NCI-H526 treated with DMSO at 0.1 percent for 48 hours (cell line): ENCODE measurements at regions not wholly inside any gene's neighbourhood (a gene's known extent, or its start where the extent isn't known, plus 50 kb on each side); places are given as distances from the start of the nearest gene placed in this dataset.

Experiments used
- DNase-seq: peaks from one replicate; lab custom pipeline; 2025; lab: John Stamatoyannopoulos, UW

DNA sequence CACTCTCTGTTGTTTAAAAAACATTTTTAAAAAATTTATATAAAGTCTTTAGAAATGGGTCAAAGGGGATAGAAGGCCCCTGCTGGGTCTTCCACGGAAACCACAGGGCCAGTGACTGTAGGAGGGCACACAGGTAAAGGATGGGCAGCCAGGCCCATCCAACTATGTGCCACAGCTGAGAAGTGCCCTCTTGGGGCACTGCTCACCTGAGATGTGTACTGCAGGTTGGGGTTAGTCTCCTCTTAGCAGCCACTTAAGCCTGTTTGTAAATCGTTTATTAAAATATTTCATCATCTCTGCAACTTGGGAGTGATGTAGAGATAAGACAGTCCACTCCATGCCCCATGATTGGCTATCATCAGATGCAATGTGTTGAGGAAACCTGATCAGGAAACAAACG, 222.4 kb downstream of the DIRAS2 start:
- no peak for DNase-seq

DNA sequence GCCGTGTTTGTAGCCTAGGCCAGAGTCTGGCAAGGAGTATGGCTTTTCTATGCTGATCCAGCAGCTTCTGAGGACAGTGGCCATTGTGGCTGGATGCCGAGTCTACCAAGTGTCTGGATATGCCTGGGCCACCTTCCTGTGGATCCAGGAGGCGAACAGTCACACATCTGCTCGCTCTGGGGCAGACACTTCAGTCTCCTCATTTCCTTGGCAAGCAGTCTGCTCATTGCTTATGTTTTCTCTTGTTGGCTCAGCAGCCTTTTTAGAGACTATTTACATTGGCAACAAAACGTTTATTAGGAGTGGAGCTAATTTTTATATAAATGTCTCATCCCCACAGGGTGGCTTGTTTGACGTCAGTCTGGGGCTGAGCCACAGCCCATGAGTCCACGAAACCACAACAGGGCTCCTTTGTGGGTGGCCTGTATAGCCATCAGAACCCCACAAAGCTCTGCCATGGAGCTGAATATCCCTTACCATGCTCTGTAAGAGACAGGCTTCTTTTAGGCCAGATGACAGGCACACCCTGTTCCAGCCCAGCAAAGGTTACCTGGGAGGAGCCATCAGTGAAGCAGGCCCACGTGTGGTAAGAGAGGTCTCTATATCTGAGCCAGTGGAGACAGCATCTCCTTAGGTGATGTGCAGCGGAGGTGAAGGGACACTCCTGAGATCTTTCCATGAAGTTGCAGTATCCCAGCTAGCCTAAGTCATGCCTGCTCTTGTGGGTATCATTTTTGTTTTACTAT, 221.7 kb downstream of the DIRAS2 start:
- DNase-seq, result no peak

DNA sequence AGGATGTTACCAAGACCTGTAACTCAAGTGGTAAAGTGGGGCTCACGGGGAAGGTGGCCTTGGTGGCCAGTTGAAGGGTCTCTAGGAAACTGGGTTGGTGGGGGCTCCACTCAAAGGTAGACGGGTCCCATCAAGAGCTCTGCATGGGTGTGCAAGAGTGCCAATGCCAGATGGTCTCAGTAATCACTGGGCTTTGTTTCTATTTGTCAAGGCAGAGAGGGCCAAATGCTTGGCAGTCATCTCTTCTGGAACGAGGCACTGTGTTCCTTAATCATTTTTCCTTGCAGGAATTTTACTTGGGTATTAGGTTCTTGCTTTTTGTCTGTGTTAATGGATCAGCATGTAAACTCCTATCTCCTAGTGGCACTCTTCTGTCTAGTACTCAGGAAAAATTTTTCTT, 220.8 kb downstream of the DIRAS2 start:
- DNase-seq, result no peak

DNA sequence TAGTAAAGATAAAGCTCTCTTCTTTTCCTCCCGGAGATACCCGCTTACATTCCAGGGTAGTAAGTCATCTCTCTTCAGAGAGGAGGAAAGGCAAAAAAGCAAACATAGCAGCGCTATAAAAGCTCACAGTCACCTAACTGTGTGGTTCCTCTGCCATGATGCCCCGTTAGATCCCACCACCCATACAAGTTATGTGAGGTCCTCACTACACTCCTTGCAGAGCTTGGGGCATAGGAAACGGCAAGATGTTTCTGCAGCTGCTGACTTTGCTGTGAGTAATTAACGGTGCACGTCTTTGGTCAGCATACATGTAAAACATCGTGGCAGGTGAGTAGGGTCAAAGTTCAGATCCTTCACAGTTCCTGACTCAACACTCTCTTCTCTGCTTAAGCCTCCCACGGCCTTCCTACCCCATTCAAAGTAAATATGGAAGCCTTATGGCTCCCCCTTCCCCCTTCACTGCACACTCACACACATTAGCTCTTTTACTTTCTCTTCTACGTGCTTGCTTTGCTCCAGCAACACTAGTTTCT, 218.9 kb downstream of the DIRAS2 start:
- no peak for DNase-seq

DNA sequence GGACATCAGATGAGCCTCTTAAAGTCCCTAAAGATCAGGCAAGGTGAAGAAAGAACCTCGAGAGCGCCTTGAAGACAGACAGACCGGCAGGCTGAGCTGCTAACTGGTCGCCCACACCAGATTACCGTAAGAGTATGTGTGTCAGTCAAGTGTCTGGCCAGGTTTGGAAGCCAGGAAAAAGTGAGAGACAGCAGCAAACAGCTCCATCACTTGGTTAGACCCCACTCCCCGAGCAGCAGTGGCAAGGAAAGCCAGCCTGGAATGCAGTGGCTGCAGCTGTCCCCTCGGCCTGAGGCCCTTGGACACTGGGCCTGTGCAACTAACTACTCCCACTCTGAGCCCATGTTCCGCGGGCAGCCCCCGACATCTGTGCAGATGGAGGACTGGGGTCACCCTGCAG, 214.1 kb downstream of the DIRAS2 start:
- no peak for DNase-seq

DNA sequence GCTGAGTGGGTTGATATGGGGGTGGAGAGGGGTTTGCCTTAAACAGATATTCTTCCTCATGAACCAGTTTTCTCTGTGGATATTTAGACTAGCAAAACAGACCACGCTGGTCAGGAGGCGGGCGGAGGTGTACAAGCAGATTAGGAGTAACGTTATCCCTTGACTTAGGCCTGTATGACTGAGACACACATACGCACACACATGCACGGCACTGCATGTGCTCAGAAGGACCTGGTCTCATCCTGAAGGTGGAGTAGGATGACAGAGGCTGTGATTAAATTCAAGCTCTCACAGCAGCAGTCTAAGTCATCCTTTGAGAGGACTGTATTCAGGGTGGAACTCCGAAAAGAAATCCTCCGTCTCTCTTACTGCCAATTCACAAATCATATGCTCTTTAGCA, 209.7 kb downstream of the DIRAS2 start:
- no peak for DNase-seq

DNA sequence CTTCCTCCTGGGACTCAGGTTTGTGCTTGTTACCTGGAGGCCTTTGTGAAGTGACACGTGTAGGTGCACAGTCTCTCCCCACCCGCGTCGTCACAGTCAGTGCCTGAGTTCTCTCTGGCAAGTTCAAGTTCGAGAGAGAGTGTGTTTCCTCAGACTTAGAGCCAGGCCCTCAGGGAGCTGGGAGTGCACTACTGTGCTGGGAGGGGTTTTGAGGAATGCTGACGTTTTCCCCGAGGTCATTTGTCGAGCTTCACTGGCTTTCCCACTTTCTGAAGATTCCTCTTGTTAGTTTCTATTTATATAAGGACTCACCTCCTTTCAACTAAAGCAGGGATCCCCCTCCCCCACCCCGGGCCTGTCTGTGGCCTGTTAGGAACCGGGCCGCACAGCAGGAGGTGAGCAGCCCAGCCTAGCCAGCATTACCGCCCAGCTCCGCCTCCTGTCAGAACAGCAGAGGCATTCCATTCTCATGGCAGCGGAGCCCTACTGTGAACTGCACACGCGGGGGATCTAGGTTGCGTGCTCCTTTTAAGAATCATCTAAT, 209.2 kb downstream of the DIRAS2 start:
- DNase-seq, result no peak

DNA sequence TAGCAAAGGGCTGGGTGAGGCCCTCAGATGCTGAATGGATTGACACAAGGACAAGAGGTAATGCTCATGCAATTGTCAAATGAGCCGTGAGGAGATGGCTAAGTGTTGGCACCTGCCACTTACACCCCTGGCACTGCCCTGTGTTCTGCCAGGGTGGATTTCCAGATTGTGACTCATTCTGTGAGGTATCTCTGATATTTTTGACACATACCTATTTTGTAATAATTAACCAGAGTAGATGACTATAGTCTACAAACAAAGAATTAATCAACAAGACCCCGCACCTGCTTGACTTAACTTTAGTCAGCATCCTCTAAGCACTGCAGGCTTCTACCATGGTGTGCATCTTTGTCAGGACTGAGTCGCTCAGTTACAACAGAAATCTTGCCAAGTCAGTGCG, 200.8 kb downstream of the DIRAS2 start:
- no peak for DNase-seq

DNA sequence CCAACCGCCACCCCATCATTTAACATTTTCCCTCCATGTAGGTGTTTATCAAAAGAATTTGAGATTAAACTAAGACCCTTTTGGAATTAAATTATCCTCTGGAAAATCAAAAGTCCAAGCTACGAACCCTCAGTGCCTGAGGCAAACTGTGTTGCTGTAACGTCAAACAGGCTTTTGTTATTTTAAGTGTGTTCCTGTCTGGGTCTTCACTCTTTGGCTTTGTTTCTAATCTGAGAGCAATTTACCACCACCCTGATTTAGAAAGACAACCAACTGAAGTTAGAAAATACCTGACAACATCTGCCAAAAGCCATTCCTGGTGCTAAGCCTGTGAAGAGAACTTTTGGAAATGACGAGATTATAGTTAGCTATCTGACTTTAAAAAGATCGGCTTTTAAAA, 199.9 kb downstream of the DIRAS2 start:
- DNase-seq, result no peak

DNA sequence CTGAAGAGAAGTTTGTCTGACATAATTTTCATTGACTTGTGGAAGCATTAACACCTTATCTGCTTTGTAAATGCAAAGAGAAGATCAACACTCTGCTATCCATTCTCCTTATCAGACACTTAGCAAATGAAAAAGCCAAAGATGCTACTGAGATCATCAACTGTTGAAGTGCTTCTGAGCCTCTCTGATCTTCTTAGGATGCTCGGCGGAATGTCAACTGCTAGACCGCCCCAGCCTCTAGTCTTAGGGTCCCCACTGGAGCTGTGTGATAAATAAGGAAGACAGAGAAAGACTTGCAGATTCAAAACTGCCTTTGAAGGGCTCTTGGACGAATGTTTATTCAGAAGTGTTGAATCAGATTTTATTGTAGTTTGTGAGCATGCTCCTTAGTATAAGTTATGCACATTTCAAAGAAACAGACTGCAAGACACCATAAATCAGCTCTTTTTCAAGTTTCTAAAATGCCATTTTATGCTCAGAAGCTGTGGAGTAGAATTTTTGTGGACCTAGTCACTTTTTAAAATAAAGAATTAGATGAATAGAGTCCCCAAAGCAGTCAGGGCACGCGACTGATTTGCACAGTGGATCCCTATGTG, 197.9 kb downstream of the DIRAS2 start:
- DNase-seq, result no peak

DNA sequence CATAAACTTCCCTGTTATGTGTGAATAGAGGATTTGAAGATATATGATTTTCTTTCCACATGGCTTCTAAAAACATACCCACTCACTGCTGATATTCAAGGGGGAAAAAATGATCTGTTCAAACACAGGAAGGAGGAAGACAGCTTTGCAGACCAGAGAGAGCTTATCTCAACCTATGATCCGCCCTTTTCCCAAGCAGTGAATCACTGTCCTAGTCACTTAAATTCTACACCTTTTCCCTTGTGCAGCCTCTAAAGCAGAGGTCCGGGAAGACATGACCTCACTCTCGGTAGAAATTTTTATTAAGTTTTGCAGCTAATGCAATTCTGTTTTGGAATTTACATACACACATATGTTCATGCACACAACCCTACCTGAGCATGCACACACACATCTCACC, 197.2 kb downstream of the DIRAS2 start:
- DNase-seq, result no peak

DNA sequence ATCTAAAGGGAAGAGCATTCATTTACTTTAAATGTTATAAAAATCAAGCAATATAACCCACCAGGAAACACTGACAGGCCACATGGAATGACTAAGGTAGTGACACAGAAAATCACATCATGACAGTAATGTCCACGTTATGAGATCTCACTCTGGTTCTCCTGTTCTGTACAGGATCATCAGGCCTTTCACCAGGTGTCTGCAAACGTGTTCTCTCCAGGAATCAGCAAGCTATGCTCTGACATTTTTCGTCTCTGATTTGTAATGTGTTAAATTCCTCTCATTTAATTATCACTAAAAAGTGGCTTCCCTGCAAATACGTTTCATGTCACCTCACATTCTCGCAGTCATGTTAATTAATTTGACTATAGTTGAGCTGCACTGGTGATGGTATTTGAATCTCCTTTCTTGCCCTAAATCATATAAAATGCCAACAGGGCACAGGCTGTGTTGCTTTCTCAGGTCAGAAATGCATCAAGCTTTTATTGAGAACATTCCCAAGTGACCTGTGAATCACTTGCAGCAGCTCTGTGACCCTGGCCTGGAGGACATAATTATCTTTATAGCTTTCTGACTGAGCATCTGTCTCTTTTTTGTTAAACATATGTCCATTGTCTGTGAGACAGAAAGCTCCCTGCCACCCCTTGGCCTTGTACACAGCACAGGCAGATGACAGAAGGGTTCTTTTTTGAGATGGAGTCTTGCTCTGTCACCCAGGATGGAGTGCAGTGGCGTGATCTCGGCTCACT, 196.2 kb downstream of the DIRAS2 start:
- no peak for DNase-seq

DNA sequence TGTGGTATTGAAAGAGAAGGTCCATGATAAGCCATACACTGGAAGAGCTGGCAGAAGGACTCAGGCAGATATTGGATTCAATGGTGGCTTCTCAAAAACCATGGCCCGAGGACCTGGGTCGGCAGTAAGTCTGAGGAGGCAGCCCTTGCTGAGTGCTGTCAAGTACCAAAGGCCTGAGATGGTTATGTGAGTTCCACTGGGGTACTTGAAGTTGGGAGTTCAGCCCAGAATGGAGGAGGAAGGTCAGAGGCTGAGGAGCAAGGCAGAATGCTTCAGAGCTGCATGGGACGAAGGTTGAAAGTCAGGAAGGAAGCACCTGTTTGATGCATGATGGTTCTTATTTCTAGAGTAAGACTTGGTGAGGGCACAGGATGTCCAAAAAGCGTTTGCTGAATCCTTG, 194.9 kb downstream of the DIRAS2 start:
- no peak for DNase-seq

DNA sequence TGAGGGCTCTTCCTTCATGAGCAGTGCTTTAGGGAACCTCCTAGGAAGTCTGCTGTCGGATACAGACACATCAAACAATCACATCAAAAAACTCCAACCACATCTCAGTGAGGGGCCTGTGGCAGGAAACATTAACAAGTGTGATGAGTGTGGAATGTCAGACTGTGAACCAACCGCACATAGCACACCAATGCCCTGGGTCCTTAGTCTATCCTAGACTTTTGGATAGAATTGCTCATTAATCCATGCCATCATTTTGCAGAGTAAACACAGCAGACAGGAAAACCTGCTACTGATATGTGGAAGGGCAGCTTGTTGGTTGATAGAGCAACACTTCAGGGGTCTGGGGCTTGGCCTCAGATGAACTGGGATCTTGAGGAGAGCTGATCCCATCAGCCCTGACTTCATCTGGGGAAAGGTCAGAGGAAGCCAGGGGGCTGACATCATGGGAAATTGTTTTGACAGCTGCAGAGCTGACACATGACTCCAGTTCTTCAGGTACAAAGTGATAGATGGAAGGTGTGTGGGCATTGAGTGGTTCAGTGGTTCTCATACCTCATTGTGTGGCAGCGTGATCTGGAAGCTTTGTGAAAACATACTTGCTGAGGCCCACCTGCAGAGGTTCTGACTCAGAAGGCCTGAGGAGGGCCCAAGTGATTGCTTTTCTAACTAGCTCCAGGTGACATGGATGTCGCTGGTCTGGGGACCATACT, 193.3 kb downstream of the DIRAS2 start:
- DNase-seq, result no peak

DNA sequence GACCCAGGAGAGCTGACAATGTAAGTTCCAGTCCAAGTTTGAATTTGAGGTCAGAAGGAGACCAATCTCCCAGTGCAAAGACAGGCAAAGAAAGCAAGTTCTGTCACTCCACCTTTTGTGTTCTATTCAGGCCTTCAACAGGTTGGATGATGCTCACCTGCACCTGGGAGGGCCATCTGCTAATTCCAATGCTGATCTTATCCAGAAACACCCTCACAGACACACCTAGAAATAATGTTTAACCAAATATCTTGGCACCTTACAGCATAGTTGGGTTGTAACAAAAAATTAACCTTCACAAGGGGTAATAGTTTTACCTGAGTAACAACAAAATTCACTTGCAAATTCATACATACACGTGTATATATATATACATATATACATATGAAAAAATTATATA, 190.8 kb downstream of the DIRAS2 start:
- DNase-seq, result no peak

DNA sequence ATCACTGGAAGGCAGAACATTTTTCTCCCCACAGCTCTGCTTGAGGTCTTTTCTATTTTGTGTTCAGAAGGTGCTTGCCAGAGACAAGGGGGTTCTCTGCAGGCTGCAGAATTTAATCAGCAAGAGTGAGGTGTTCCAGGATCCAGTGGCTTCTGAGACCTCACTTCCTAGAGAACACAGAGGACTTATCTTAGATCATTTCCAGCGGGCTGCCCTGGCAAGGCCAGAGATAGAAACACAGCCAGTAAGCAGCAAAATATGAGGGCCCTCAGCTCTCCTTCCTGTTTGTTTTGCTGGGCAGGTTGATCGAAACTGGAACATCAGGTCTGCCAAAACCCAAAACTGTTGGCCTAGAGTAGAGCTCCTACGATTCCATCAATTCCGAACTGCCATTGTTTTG, 187.3 kb downstream of the DIRAS2 start:
- no peak for DNase-seq

DNA sequence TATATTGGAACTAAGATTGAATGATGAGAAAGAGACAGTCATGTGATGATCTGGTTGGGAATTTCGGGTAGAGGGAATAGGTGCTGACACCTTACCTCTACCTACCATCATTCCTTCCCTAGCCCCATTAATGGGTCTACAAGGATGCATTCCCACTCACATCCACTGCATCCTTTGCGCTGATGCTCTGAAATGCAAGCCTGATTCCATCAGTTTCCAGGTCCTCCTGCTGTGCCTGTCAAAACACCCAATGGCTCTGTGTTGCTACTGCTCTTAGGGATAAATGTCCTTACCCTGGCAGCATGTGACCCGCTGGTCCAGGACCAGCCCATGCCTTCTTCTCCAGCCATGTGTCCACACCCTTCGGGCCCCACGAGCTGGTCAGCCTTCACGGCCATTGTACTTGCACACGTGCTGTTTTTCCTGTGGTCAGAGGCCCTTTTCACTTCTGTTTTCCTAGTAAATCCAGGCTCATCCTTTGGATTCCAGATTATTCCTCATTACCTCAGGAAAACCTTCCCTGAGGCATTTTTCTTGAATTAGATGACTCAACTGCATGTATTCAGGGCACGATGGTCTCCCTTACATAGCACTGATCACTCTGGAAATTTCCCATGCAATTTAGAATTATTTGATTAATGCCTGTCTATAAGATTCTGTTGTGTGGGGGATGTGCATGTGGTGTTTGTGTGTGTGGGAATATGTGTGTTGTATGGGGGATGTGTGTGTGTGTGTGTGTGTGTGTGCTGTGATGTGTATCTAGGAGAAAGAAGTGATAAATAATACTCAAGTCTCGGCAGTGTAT, 185.0 kb downstream of the DIRAS2 start:
- no peak for DNase-seq

DNA sequence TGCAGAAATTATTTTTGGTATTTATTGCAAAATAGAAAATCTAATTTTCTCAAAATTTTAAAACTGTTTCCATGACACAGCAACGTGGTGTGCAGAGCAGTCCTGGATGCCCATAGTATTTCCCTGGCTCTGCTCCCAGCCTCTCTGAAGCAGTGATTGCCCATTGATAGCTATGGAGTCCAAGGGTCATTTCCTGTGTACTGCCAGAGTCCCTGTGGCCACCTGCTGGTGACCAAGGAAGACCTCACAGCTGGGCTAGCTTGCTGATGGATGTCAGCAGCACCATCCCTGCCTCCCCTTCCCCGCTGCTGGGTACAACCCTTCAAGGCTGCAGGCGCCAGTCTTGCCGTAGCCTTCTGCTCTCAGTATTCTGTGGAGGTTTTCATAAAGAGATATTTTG, 184.1 kb downstream of the DIRAS2 start:
- DNase-seq, result no peak

DNA sequence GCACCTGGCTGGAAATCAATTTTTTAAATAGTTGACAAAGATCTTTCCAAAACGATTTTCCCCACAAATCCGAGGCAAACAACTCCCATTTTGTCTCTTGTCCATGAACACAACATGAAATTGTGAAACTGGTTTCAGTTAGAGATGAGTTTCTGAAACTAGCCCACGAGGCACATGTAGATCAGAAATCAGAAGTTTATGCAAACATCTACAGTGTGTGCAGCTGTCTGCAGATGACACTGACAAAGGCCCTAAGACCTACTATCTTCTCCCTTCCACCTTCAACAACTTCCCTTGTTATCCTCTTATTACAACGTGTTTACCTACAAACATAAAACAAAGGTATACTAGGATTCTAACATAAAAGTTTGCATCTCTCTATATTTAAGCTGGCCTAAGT, 183.3 kb downstream of the DIRAS2 start:
- no peak for DNase-seq

DNA sequence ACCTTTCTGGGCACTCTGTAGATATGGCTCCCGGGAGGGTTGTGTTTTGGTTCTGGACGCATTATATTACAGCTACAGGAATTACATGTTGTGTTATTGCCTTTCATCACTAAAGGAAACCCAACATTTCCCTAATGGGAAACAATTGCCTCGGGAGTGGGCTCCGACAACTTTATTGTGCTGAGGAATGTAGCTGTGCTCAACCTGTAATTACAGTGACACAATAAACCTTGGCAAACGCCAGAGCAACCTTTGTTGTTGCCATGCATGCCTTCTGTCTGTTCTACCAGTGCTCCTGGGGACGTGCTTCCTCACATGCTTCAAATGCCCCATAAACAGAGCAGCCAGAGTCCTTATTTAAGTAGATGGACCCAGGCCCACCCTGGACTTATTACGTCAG, 182.4 kb downstream of the DIRAS2 start:
- DNase-seq, result no peak

DNA sequence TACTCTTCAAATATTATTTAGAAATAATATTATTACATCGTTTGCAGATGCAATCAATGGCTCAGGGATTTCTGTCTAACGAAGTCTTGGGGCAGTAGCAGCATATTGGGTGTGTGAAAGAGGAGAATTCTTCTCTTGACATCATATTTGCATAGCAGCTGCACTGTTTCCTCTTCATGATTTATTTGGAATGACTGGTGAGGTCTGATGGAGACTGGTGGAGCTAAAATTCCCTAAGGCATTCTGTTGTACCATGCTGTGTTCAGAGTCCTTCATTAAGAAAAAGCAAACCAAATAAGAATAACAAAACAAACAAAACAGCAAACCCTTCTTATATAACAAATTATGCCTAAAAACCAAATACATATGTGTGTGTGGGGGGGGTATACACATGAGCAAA, 177.6 kb downstream of the DIRAS2 start:
- peak; percentile 81 for DNase-seq
